GM12878 (cell line): ENCODE measurements at regions not wholly inside any gene's neighbourhood (a gene's known extent, or its start where the extent isn't known, plus 50 kb on each side); places are given as distances from the start of the nearest gene placed in this dataset.

ENCODE experiments used
- ATAC-seq: fragments of 200-7000 bp; cut with Tn5 transposase; 3 replicates; pipeline ENCODE4 v1.9.1; 2020; ENCODE audit warnings: mild to moderate bottlenecking, moderate library complexity
- BruUV-seq: library from RNA; stranded (reverse); fragments of 400-500 nt; replicated peaks from 2 replicates; lab custom pipeline; 2021; lab: Mats Ljungman, UMichigan
- CTCF ChIA-PET: fragments of 300-600 bp; sonication (Branson Sonifier 250); formaldehyde crosslinking; extraction: SDS; loops from one replicate; lab custom pipeline; 2021; ENCODE audit warnings: inconsistent platforms; lab: Yijun Ruan, JAX
- POLR2A ChIA-PET: fragments of 350-600 bp; formaldehyde crosslinking; extraction: SDS; loops from one replicate; lab custom pipeline; 2021; ENCODE audit warnings: inconsistent platforms; lab: Charles Lee
- RAD21 ChIA-PET: fragments of 300-600 bp; sonication (Branson Sonifier 250); formaldehyde crosslinking; loops from one replicate; lab custom pipeline; 2023; ENCODE audit warnings: antibody characterized with exemption; ENCODE audit not compliant: unreplicated experiment; lab: Charles Lee
- SMC1A ChIA-PET: fragments of 300-600 bp; sonication (Branson Sonifier 250); formaldehyde crosslinking; loops from one replicate; lab custom pipeline; 2023; ENCODE audit not compliant: unreplicated experiment, uncharacterized antibody; lab: Charles Lee
- DNase-seq: peaks from one replicate; pipeline ENCODE4 v3.0.0-alpha.2; 2011; ENCODE audit warnings: low read depth, low spot score
- FAIRE-seq: peaks from 3 replicates; lab custom pipeline; 2011; peaks lifted over from hg19 to GRCh38; lab: Jason Lieb, UNC
- H2AFZ ChIP-seq: 2 replicates; pipeline ENCODE4 v1.6.0; 2011; ENCODE audit warnings: low read depth, low read length, control low read depth; ENCODE audit not compliant: control insufficient read depth
- H3K27ac ChIP-seq: 2 replicates; pipeline ENCODE4 v1.5.1; 2011; ENCODE audit warnings: control low read depth; ENCODE audit not compliant: control insufficient read depth, insufficient read depth
- H3K27me3 ChIP-seq, 2 experiments: replicated peaks in 1 of 2; 2 replicates each; pipeline versions ENCODE4 v1.6.0 to v1.6.1; 2011; ENCODE audit warnings: low read length in 1 of 2; ENCODE audit not compliant: control insufficient read depth in 2 of 2, insufficient read depth in 2 of 2
- H3K36me3 ChIP-seq, 2 experiments: 2 replicates each; pipeline ENCODE4 v1.5.1; 2011; ENCODE audit warnings: low read length in 1 of 2; ENCODE audit not compliant: control insufficient read depth in 2 of 2, insufficient read depth in 2 of 2
- H3K4me1 ChIP-seq: 2 replicates; pipeline ENCODE4 v1.6.1; 2011; ENCODE audit warnings: mild to moderate bottlenecking, low read length, moderate library complexity, mixed read lengths; ENCODE audit not compliant: control insufficient read depth, insufficient read depth
- H3K4me2 ChIP-seq: 2 replicates; pipeline ENCODE4 v1.6.0; 2011; ENCODE audit warnings: control low read depth; ENCODE audit not compliant: control insufficient read depth, insufficient read depth
- H3K4me3 ChIP-seq: fragments of 200-600 bp; sonication (generic); 2 replicates; pipeline ENCODE4 v1.5.1; 2016
- H3K79me2 ChIP-seq: 2 replicates; pipeline ENCODE4 v1.6.0; 2011; ENCODE audit warnings: low read length; ENCODE audit not compliant: control insufficient read depth, insufficient read depth
- H3K9ac ChIP-seq: 2 replicates; pipeline ENCODE4 v1.8.0; 2011; ENCODE audit warnings: low read length, control low read depth, mixed read lengths; ENCODE audit not compliant: control insufficient read depth, insufficient read depth
- H3K9me3 ChIP-seq: replicated peaks from 3 replicates; pipeline ENCODE4 v1.5.1; 2011; ENCODE audit warnings: mild to moderate bottlenecking, low read length; ENCODE audit not compliant: control insufficient read depth, insufficient read depth
- H4K20me1 ChIP-seq: 2 replicates; pipeline ENCODE4 v1.6.0; 2011; ENCODE audit not compliant: control insufficient read depth, insufficient read depth
- ESRRA ChIP-seq: IDR thresholded peaks from 2 replicates; pipeline ENCODE4 v1.6.1; 2012; ENCODE audit warnings: mild to moderate bottlenecking, low read length, improper control_type of control experiment
- HDAC6 ChIP-seq: fragments of 200-600 bp; sonication (generic); IDR thresholded peaks from one replicate; pipeline ENCODE4 v1.8.0; 2017; ENCODE audit warnings: antibody characterized with exemption; ENCODE audit not compliant: unreplicated experiment
- IKZF1 ChIP-seq: fragments of 450-650 bp; conservative IDR thresholded peaks from 2 replicates; pipeline ENCODE4 v1.6.1; 2017; ENCODE audit warnings: antibody characterized with exemption, mild to moderate bottlenecking
- NFYB ChIP-seq: IDR thresholded peaks from 2 replicates; pipeline ENCODE4 v1.6.1; 2011; ENCODE audit warnings: low read depth, mild to moderate bottlenecking, low read length, improper control_type of control experiment, moderate library complexity; ENCODE audit not compliant: insufficient read depth
- PAX8 ChIP-seq: fragments of 450-650 bp; IDR thresholded peaks from 2 replicates; pipeline ENCODE4 v1.6.1; 2017; ENCODE audit warnings: mild to moderate bottlenecking, moderate library complexity
- PKNOX1 ChIP-seq: fragments of 450-650 bp; IDR thresholded peaks from 2 replicates; pipeline ENCODE4 v1.6.1; 2016; ENCODE audit warnings: mild to moderate bottlenecking
- SIN3A ChIP-seq: IDR thresholded peaks from 2 replicates; pipeline ENCODE4 v1.6.1; 2012; ENCODE audit warnings: low read depth, low read length, improper control_type of control experiment
- SMC3 ChIP-seq: IDR thresholded peaks from 2 replicates; pipeline ENCODE4 v1.6.1; 2011; ENCODE audit warnings: low read length, improper control_type of control experiment, borderline replicate concordance
- STAT3 ChIP-seq: IDR thresholded peaks from 2 replicates; pipeline ENCODE4 v1.6.1; 2011; ENCODE audit warnings: low read depth, low read length, improper control_type of control experiment
- TBL1XR1 ChIP-seq: IDR thresholded peaks from 2 replicates; pipeline ENCODE4 v1.6.1; 2012; ENCODE audit warnings: low read depth, low read length, improper control_type of control experiment
- YY1 ChIP-seq: IDR thresholded peaks from 2 replicates; pipeline ENCODE4 v1.6.1; 2011; ENCODE audit warnings: low read depth, mild to moderate bottlenecking, low read length
- ZBTB4 ChIP-seq: fragments of 450-650 bp; formaldehyde crosslinking; IDR thresholded peaks from 2 replicates; pipeline ENCODE4 v1.4.0; 2022; ENCODE audit warnings: mild to moderate bottlenecking, moderate library complexity
- ZNF687 ChIP-seq: fragments of 450-650 bp; IDR thresholded peaks from 2 replicates; pipeline ENCODE4 v1.6.1; 2017; ENCODE audit warnings: mild to moderate bottlenecking, moderate library complexity
- WGBS: methylation state at CpG from one replicate; pipeline ENCODE4 v1.1.6; 2016; ENCODE audit warnings: low lambda C conversion rate; ENCODE audit not compliant: insufficient replicate concordance, insufficient coverage; ENCODE audit errors: missing lambda C conversion rate; 5-methylcytosine and 5-hydroxymethylcytosine counted together
- in situ Hi-C: fragments of 300-500 bp; cut with MboI; formaldehyde crosslinking; loops from 9 replicates; pipeline ENCODE4 v1.14.3; 2018; ENCODE audit warnings: mixed read lengths
- intact Hi-C: fragments of 100-400 bp; cut with micrococcal nuclease; formaldehyde crosslinking; loops from one replicate; pipeline ENCODE4 v1.14.2; 2022; ENCODE audit not compliant: unreplicated experiment
- TF ChIP-seq, protein P1 (sequence below): fragments of 450-650 bp; IDR thresholded peaks from 2 replicates; pipeline ENCODE4 v1.6.1; 2018; ENCODE audit warnings: mild to moderate bottlenecking, low read depth, moderate library complexity; ENCODE audit not compliant: partially characterized antibody

- no peak for TF ChIP-seq ZBTB4 (CRISPR knock-in tag)
- no peak for TF ChIP-seq HDAC6
- TF ChIP-seq YY1 = no peak
- TF ChIP-seq SIN3A = no peak
- TF ChIP-seq PKNOX1 = no peak
- TF ChIP-seq STAT3 = no peak
- no peak for TF ChIP-seq ESRRA
- no peak for TF ChIP-seq PAX8
- no peak for TF ChIP-seq IKZF1
- TF ChIP-seq SMC3 = no peak
These were observed 244.4 kb downstream of the COX7C start (continued) for GRCh38 chr5:86862093-86862492.

GRCh38 chr5:86864051-86864450 is 246.3 kb downstream of the COX7C start:
- FAIRE-seq (no peak), ATAC-seq (no peak), DNase-seq (no peak)
- Histone ChIP-seq H3K27ac (no peak overlapping the region), H3K9me3 (no peaks in the 10 kb centered on the region), H3K4me3 (no peak overlapping the region), H3K27me3 (no peaks in the 10 kb centered on the region), H3K4me2 (no peak overlapping the region), H3K79me2 (no peaks in the 10 kb centered on the region), H2AFZ (no peak overlapping the region), H4K20me1 (no peaks in the 10 kb centered on the region), H3K4me1 (no peaks in the 10 kb centered on the region), H3K36me3 (no peaks in the 10 kb centered on the region), H3K9ac (no peak overlapping the region)
- SMC1A ChIA-PET = interaction anchor here (0.7 kb wide), 1 partner anchor 47 kb away, joined by 3 read pairs; no protein-coding TSS in a partner anchor
- WGBS = 71% methylated on average over 4 of the region's 4 CpGs
- CTCF ChIA-PET = no interaction called here
- POLR2A ChIA-PET = no interaction called here
- BruUV-seq = no TSS peak
- RAD21 ChIA-PET = no interaction called here
- intact Hi-C loops = no loop called here
- in situ Hi-C loops = no loop called here
- TF ChIP-seq TBL1XR1 = no peak
- TF ChIP-seq, protein P1, sequence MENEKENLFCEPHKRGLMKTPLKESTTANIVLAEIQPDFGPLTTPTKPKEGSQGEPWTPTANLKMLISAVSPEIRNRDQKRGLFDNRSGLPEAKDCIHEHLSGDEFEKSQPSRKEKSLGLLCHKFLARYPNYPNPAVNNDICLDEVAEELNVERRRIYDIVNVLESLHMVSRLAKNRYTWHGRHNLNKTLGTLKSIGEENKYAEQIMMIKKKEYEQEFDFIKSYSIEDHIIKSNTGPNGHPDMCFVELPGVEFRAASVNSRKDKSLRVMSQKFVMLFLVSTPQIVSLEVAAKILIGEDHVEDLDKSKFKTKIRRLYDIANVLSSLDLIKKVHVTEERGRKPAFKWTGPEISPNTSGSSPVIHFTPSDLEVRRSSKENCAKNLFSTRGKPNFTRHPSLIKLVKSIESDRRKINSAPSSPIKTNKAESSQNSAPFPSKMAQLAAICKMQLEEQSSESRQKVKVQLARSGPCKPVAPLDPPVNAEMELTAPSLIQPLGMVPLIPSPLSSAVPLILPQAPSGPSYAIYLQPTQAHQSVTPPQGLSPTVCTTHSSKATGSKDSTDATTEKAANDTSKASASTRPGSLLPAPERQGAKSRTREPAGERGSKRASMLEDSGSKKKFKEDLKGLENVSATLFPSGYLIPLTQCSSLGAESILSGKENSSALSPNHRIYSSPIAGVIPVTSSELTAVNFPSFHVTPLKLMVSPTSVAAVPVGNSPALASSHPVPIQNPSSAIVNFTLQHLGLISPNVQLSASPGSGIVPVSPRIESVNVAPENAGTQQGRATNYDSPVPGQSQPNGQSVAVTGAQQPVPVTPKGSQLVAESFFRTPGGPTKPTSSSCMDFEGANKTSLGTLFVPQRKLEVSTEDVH = no peak
- no peak for TF ChIP-seq ZNF687
- no peak for TF ChIP-seq NFYB
